HG03103 (cell line): ENCODE measurements at regions not wholly inside any gene's neighbourhood (a gene's known extent, or its start where the extent isn't known, plus 50 kb on each side); places are given as distances from the start of the nearest gene placed in this dataset.

Experiments
- ATAC-seq: cut with Tn5 transposase; IDR thresholded peaks from one replicate; pipeline ENCODE4 v1.9.1; 2021; ENCODE audit warnings: low read depth; ENCODE audit not compliant: unreplicated experiment

- no peak for ATAC-seq
Measured at GRCh38 chr14:95388699-95389098, 69.0 kb upstream of the CLMN start.

GRCh38 chr14:95387826-95388445, 68.2 kb upstream of the CLMN start:
- no peak for ATAC-seq

- no peak for ATAC-seq
Measured at GRCh38 chr14:95386536-95387095, 66.9 kb upstream of the CLMN start.

GRCh38 chr14:95385701-95386100, 66.0 kb upstream of the CLMN start:
- no peak for ATAC-seq

- no peak for ATAC-seq
Measured at GRCh38 chr14:95382747-95383146, 63.0 kb upstream of the CLMN start.

- ATAC-seq: no peak
Measured at GRCh38 chr14:95381726-95382125, 62.0 kb upstream of the CLMN start.

- no peak for ATAC-seq
Measured at GRCh38 chr14:95380350-95381042, 60.8 kb upstream of the CLMN start.

- ATAC-seq: no peak
Measured at GRCh38 chr14:95379634-95380033, 59.9 kb upstream of the CLMN start.

- ATAC-seq: no peak
Measured at GRCh38 chr14:95375539-95376109, 55.9 kb upstream of the CLMN start.

- no peak for ATAC-seq
Measured at GRCh38 chr14:95374239-95374997, 54.7 kb upstream of the CLMN start.

GRCh38 chr14:95370076-95370475, 50.4 kb upstream of the CLMN start:
- ATAC-seq: no peak
